HCT116 (cell line): ENCODE measurements at regions not wholly inside any gene's neighbourhood (a gene's known extent, or its start where the extent isn't known, plus 50 kb on each side); places are given as distances from the start of the nearest gene placed in this dataset.
"Not testable (repeated sequence)": the region's sequence is repeated elsewhere in the genome, so short reads cannot be mapped to it uniquely, and the experiment has no call there.

Source experiments
- JUND ChIP-seq: IDR thresholded peaks from 2 replicates; pipeline ENCODE4 v1.6.1; 2012
- RAD21 ChIP-seq: IDR thresholded peaks from 2 replicates; pipeline ENCODE4 v1.6.1; 2012; ENCODE audit warnings: low read depth, mild to moderate bottlenecking
- TCF7L2 ChIP-seq: IDR thresholded peaks from 2 replicates; pipeline ENCODE4 v1.7.0; 2011; ENCODE audit warnings: borderline replicate concordance, inconsistent platforms; ENCODE audit not compliant: insufficient read depth, insufficient read length; ENCODE audit errors: extremely low read depth

DNA sequence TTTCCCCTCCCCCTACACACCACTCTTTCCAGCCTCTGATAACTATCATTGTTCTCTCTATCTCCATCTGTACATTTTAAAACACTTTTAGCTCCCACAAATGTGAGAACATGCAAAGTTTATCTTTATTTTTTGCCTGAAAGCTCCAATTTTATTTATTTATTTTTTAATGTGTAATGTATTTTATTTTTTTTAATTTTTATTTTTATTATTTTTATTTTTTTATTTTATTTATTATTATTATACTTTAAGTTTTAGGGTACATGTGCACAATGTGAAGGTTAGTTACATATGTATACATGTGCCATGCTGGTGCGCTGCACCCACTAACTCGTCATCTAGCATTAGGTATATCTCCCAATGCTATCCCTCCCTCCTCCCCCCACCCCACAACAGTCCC, 340.3 kb upstream of the RIOK2 start:
- not testable (repeated sequence) for TF ChIP-seq RAD21, JUND, TCF7L2
